ENCODE measurements at regions not wholly inside any gene's neighbourhood (a gene's known extent, or its start where the extent isn't known, plus 50 kb on each side); places are given as distances from the start of the nearest gene placed in this dataset.

GRCh38 chr4:24248674-24249630 lies 335.4 kb downstream of the DHX15 start:
- Histone ChIP-seq H3K9me3 (no peaks in the 10 kb centered on the region), H3K36me3 (no peaks in the 10 kb centered on the region), H3K27ac (peak overlapping the region; percentile 83 to 90 (median 86)), H3K27me3 (no peaks in the 10 kb centered on the region), H3K4me3 (peak overlapping the region in 3 of 4 donors; percentile 14 to 44 (median 23)), H3K4me1 (peaks cover 37 to 41% of the 10 kb centered on the region in 2 donors)
- intact Hi-C loops (cut with DNase I; ENCODE audit: low total_unique reads) (loop anchor here (5.0 to 10.0 kb wide), 3 partner anchors 317 to 874 kb away; no protein-coding TSS in a partner anchor), in situ Hi-C loops (cut with MboI; ENCODE audit: low sequenced_read_pairs in 4 of 4) (loop anchor here in 1 of 4 donors (10.0 kb wide), 1 partner anchor 304 kb away; no protein-coding TSS in a partner anchor)
- no peak for TF ChIP-seq POLR2A (IDR thresholded peaks at IDR 0.05)
- TF ChIP-seq CTCF (IDR thresholded peaks at IDR 0.05 in 4 of 5, conservative IDR thresholded peaks at IDR 0.05 in 1 of 5), result no peak
- ATAC-seq (peak; percentile 37 to 52), DNase-seq (peak in 1 of 2 donors; percentile 27)

GRCh38 chr4:24245491-24245820 lies 338.9 kb downstream of the DHX15 start:
- H3K4me1 ChIP-seq, result peaks cover 40 to 47% of the 10 kb centered on the region in 2 donors
- H3K27me3 ChIP-seq, result no peaks in the 10 kb centered on the region
- H3K4me3 ChIP-seq, result no peak overlapping the region
- intact Hi-C loops (cut with DNase I; ENCODE audit: low total_unique reads), result loop anchor here (2.0 to 10.0 kb wide), 4 partner anchors 19 to 871 kb away; no protein-coding TSS in a partner anchor
- H3K27ac ChIP-seq, result peak overlapping the region; percentile 83 to 90 (median 86)
- DNase-seq, result no peak
- in situ Hi-C loops (cut with MboI; ENCODE audit: low sequenced_read_pairs in 4 of 4), result loop anchor here in 1 of 4 donors (10.0 kb wide), 1 partner anchor 301 kb away; no protein-coding TSS in a partner anchor
- H3K9me3 ChIP-seq, result no peaks in the 10 kb centered on the region
- peak in 1 of 2 donors; percentile 0 for ATAC-seq
- no peaks in the 10 kb centered on the region for H3K36me3 ChIP-seq
- TF ChIP-seq POLR2A (IDR thresholded peaks at IDR 0.05), result no peak
- TF ChIP-seq CTCF (IDR thresholded peaks at IDR 0.05 in 4 of 5, conservative IDR thresholded peaks at IDR 0.05 in 1 of 5), result no peak

- H3K36me3 ChIP-seq, result no peaks in the 10 kb centered on the region
- ATAC-seq, result peak; percentile 90 to 92
- in situ Hi-C loops (cut with MboI; ENCODE audit: low sequenced_read_pairs in 4 of 4), result loop anchor here in 1 of 4 donors (10.0 kb wide), 1 partner anchor 300 kb away; no protein-coding TSS in a partner anchor
- no peaks in the 10 kb centered on the region for H3K9me3 ChIP-seq
- DNase-seq, result peak; percentile 70 to 83
- peak overlapping the region; percentile 83 to 90 (median 86) for H3K27ac ChIP-seq
- H3K27me3 ChIP-seq, result no peaks in the 10 kb centered on the region
- H3K4me1 ChIP-seq, result peaks cover 40 to 44% of the 10 kb centered on the region in 2 donors
- TF ChIP-seq POLR2A (IDR thresholded peaks at IDR 0.05) (peak in 1 of 2 donors; percentile 23), CTCF (IDR thresholded peaks at IDR 0.05 in 4 of 5, conservative IDR thresholded peaks at IDR 0.05 in 1 of 5) (no peak)
- H3K4me3 ChIP-seq, result no peak overlapping the region
- intact Hi-C loops (cut with DNase I; ENCODE audit: low total_unique reads), result loop anchor here (2.0 to 10.0 kb wide), 4 partner anchors 20 to 870 kb away; no protein-coding TSS in a partner anchor
These were observed 339.5 kb downstream of the DHX15 start for GRCh38 chr4:24244663-24245490.

GRCh38 chr4:24243641-24244040 lies 340.7 kb downstream of the DHX15 start:
- peaks cover 30 to 34% of the 10 kb centered on the region in 2 donors for H3K4me1 ChIP-seq
- H3K27me3 ChIP-seq, result no peaks in the 10 kb centered on the region
- no peaks in the 10 kb centered on the region for H3K36me3 ChIP-seq
- no peak for DNase-seq
- no peak overlapping the region for H3K4me3 ChIP-seq
- no peaks in the 10 kb centered on the region for H3K9me3 ChIP-seq
- intact Hi-C loops (cut with DNase I; ENCODE audit: low total_unique reads), result loop anchor here (2.0 to 10.0 kb wide), 3 partner anchors 21 to 869 kb away; no protein-coding TSS in a partner anchor
- in situ Hi-C loops (cut with MboI; ENCODE audit: low sequenced_read_pairs in 4 of 4), result loop anchor here in 1 of 4 donors (10.0 kb wide), 1 partner anchor 299 kb away; no protein-coding TSS in a partner anchor
- no peak for TF ChIP-seq POLR2A (IDR thresholded peaks at IDR 0.05)
- TF ChIP-seq CTCF (IDR thresholded peaks at IDR 0.05 in 4 of 5, conservative IDR thresholded peaks at IDR 0.05 in 1 of 5), result no peak
- ATAC-seq, result no peak
- peak overlapping the region; percentile 83 to 90 (median 86) for H3K27ac ChIP-seq
